HG02981 (cell line): ENCODE measurements at regions not wholly inside any gene's neighbourhood (a gene's known extent, or its start where the extent isn't known, plus 50 kb on each side); places are given as distances from the start of the nearest gene placed in this dataset.

Experiments used
- ATAC-seq: cut with Tn5 transposase; IDR thresholded peaks from one replicate; pipeline ENCODE4 v1.9.1; 2021; ENCODE audit warnings: mild to moderate bottlenecking, moderate library complexity; ENCODE audit not compliant: unreplicated experiment

- no peak for ATAC-seq
These were observed 490.7 kb downstream of the RPS24 start for GRCh38 chr10:78524342-78524741.

- no peak for ATAC-seq
These were observed 491.3 kb downstream of the RPS24 start for GRCh38 chr10:78524941-78525340.

- ATAC-seq = no peak
These were observed 492.7 kb downstream of the RPS24 start for GRCh38 chr10:78526347-78526746.

- no peak for ATAC-seq
These were observed 493.6 kb downstream of the RPS24 start for GRCh38 chr10:78527296-78527695.

- no peak for ATAC-seq
These were observed 495.1 kb downstream of the RPS24 start for GRCh38 chr10:78528749-78529204.

- no peak for ATAC-seq
These were observed 495.6 kb downstream of the RPS24 start for GRCh38 chr10:78529262-78529661.

- no peak for ATAC-seq
These were observed 497.4 kb downstream of the RPS24 start for GRCh38 chr10:78531088-78531487.

GRCh38 chr10:78532480-78533042 is 498.9 kb downstream of the RPS24 start:
- no peak for ATAC-seq

GRCh38 chr10:78533098-78533497 is 499.4 kb downstream of the RPS24 start:
- ATAC-seq = no peak

GRCh38 chr10:78533776-78534175 is 500.1 kb downstream of the RPS24 start:
- no peak for ATAC-seq

- ATAC-seq = no peak
These were observed 502.1 kb downstream of the RPS24 start for GRCh38 chr10:78535716-78536218.

- no peak for ATAC-seq
These were observed 503.4 kb downstream of the RPS24 start for GRCh38 chr10:78537018-78537417.

GRCh38 chr10:78539247-78539766 is 505.6 kb downstream of the RPS24 start:
- no peak for ATAC-seq

- no peak for ATAC-seq
These were observed 506.9 kb downstream of the RPS24 start for GRCh38 chr10:78540355-78541076.

- no peak for ATAC-seq
These were observed 507.9 kb downstream of the RPS24 start for GRCh38 chr10:78541481-78542140.

GRCh38 chr10:78542141-78542489 is 508.5 kb downstream of the RPS24 start:
- no peak for ATAC-seq

GRCh38 chr10:78542521-78542920 is 508.9 kb downstream of the RPS24 start:
- ATAC-seq = no peak

GRCh38 chr10:78543031-78543748 is 509.5 kb downstream of the RPS24 start:
- ATAC-seq = no peak

GRCh38 chr10:78543749-78544362 is 510.2 kb downstream of the RPS24 start:
- ATAC-seq = no peak

- no peak for ATAC-seq
These were observed 510.9 kb downstream of the RPS24 start for GRCh38 chr10:78544423-78545090.
